ENCODE measurements at regions not wholly inside any gene's neighbourhood (a gene's known extent, or its start where the extent isn't known, plus 50 kb on each side); places are given as distances from the start of the nearest gene placed in this dataset.

- TF ChIP-seq YY1 (IDR thresholded peaks at IDR 0.05), result no peak
- TF ChIP-seq CTCF (IDR thresholded peaks at IDR 0.05; ENCODE audit: low read depth, low read length, missing input control), result no peak
- TF ChIP-seq, protein P1, sequence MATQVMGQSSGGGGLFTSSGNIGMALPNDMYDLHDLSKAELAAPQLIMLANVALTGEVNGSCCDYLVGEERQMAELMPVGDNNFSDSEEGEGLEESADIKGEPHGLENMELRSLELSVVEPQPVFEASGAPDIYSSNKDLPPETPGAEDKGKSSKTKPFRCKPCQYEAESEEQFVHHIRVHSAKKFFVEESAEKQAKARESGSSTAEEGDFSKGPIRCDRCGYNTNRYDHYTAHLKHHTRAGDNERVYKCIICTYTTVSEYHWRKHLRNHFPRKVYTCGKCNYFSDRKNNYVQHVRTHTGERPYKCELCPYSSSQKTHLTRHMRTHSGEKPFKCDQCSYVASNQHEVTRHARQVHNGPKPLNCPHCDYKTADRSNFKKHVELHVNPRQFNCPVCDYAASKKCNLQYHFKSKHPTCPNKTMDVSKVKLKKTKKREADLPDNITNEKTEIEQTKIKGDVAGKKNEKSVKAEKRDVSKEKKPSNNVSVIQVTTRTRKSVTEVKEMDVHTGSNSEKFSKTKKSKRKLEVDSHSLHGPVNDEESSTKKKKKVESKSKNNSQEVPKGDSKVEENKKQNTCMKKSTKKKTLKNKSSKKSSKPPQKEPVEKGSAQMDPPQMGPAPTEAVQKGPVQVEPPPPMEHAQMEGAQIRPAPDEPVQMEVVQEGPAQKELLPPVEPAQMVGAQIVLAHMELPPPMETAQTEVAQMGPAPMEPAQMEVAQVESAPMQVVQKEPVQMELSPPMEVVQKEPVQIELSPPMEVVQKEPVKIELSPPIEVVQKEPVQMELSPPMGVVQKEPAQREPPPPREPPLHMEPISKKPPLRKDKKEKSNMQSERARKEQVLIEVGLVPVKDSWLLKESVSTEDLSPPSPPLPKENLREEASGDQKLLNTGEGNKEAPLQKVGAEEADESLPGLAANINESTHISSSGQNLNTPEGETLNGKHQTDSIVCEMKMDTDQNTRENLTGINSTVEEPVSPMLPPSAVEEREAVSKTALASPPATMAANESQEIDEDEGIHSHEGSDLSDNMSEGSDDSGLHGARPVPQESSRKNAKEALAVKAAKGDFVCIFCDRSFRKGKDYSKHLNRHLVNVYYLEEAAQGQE (IDR thresholded peaks at IDR 0.05), result no peak
- no peak for TF ChIP-seq SP1 (IDR thresholded peaks at IDR 0.05)
- TF ChIP-seq MAX (IDR thresholded peaks at IDR 0.05), result no peak
- no peak for TF ChIP-seq RXRA (IDR thresholded peaks at IDR 0.05)
Observed at GRCh38 chr7:45469103-45469502, 105.1 kb upstream of the ADCY1 start.
